ENCODE measurements at regions not wholly inside any gene's neighbourhood (a gene's known extent, or its start where the extent isn't known, plus 50 kb on each side); places are given as distances from the start of the nearest gene placed in this dataset.
"Not testable (repeated sequence)": the region's sequence is repeated elsewhere in the genome, so short reads cannot be mapped to it uniquely, and the experiment has no call there.

DNA sequence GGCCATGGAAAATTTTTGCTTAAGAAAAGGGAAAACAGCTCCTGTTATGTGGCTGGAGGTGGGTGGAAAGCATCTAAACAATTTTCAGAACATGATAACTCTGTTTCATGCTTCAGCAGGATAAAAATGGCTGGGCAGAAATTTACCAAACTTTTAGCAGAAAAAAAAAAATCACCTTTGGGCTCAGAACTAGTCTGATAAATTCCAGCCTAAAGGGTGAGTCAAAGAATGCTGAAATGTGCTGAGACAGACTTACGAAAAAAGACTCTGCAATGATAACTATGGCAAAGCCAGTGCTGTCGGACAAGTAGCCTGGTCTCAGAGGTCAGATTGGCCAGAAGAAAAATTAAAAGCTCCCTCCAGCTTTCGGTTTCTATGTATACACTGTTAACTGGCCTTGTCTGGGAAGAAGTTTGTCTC, 123.6 kb downstream of the LRATD1 start:
- no peak for DNase-seq

- DNase-seq: no peak
These were observed 124.6 kb downstream of the LRATD1 start for GRCh38 chr2:14756981-14757657.

DNA sequence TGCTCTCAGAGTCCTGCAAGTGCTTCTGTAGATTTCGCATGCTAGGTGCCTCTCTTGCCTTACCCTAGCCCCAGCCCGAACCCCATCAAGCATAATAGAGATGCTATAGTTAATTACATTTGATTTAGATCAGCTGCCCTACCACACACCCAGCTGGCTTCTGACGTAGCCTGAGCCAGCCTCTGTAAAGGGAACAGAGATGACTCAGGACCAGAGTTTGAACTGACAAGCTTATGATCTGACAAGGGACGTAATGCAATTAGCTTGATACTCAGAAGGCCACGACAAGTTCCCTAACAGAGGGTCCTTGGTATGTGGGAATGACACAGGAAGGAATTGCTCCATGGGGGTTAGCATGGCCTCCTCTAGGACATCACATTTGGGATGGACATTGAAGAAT, 126.6 kb downstream of the LRATD1 start:
- no peak for DNase-seq

DNA sequence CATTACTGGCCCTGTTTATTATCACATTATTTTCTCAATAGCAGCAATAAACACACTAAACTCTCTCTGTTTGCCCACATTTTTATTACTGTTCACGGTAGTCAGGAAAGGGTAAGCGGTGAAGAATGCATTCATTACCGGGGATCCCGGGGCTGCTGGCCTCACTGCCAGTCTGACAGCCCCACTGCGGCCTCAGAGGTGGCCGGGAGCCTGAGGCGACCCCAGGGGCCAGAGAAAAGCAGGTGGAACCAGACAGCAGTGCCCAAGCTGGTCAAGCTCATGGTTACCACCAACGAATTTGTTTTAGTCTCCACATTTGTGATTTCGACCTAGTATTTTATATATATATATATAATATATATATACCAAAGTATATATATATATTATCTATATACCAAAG, 127.7 kb downstream of the LRATD1 start:
- no peak for DNase-seq

GRCh38 chr2:14761118-14761517, 128.6 kb downstream of the LRATD1 start:
- DNase-seq: no peak

DNA sequence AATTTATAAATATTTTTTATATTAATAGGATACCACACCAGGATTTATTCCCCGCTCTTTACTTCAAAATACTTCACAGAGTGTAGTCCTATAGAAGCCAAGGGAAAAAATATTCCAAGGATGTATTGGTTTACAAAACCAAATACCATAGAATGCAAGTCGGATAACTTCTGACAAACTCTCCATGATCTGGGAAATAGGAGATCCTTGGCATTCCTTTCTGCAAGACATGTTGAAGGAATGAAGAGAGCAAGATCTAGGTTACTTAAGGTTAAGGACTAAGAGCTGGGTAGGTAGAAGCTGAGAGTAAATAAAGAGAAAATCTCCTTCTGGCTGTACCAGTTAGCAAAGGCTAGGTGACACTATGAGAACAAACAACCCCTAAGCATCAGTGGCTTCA, 141.2 kb downstream of the LRATD1 start:
- no peak for DNase-seq

DNA sequence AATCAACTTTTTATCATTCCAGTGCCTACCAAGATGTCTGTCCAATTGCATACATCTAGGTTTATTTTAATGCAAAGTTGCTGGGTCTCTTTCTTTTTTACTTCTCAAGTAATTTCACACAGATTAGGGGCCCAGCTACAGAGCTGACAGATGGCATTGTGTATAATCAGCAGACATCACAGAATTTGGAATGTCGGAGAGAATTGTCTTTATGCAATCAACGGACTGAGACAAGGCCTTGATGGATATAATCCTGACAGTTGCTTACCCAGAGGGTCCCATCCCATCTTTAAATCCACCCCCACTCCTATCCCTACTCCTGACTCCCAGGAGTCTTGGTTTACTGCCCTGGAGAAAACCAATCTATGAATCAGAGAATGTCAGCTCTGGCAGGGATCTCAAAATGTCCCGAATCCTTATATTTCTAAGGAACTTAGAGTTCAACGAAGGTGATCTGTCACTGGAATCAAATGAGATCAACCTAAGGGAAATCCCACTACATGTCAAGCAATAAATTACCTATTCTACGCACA, 142.0 kb downstream of the LRATD1 start:
- DNase-seq: no peak

DNA sequence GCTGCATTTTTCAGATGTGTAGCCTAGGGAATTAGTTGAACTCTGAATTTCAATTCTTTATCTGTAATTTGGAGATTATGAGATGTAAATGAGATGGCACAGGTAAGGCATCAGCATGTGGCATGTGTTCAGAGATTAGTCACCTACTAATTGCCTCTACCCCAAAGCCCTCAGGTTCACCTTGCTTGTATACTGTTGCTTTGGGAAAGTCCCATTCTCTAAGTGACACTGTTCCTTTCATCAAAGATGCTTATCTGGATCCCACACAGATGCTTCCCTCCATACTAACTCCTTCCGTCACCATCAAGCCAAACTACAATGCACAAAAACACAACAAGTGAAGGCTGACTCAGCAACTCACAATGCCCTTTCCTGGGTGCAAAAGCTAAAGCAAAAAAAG, 143.7 kb downstream of the LRATD1 start:
- no peak for DNase-seq

GRCh38 chr2:14778015-14778414, 145.5 kb downstream of the LRATD1 start:
- DNase-seq: no peak

GRCh38 chr2:14779252-14779651, 146.7 kb downstream of the LRATD1 start:
- DNase-seq: no peak

- DNase-seq: peak; percentile 23 to 58
These were observed 148.6 kb downstream of the LRATD1 start for GRCh38 chr2:14781142-14781541.

DNA sequence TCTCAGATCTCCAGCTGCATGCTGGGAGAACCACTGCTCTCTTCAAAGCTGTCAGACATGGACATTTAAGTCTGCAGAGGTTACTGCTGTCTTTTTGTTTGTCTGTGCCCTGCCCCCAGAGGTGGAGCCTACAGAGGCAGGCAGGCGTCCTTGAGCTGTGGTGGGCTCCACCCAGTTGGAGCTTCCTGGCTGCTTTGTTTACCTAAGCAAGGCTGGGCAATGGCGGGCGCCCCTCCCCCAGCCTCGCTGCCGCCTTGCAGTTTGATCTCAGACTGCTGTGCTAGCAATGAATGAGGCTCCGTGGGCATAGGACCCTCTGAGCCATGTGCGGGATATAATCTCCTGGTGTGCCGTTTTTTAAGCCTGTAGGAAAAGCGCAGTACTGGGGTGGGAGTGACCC, 156.3 kb downstream of the LRATD1 start:
- DNase-seq: not testable (repeated sequence)

- no peak for DNase-seq
These were observed 157.6 kb downstream of the LRATD1 start for GRCh38 chr2:14790041-14790640.

DNA sequence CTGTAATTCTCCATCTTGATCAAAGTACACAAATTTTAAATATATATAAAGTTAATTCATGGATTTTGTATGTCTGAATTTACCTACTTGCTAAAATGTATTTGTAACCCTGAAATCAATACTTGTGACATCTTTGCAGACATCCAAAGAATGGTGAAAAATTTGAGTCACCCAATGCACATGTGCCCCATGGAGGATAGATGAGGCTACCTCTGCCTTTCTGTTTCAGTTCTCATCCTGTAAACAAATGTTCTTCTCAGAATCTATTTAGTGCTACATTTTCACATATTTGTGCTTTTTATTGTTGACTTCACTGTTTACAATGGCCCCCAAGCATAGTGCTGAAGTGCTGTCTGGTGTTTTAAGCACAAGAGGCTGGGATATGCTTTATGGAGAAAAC, 171.5 kb downstream of the LRATD1 start:
- no peak for DNase-seq

DNA sequence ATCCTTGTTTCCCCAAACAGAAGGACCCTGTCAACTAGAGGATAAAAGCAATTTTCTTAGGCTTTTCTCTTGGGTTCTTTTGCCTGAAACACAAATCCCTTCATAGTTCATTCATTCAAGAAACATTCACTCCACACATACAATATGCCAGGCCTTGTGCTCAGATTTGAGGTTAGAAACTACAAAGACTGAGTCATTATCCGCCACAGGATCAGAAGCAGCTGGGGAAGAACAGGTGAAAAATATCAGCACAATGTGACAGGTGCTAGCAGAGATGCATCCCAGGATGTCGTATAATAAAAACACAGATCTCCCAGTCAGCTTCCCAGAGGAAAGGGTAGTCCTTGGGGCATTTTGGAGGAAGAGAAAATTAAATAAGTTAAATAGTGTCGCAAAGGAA, 172.4 kb downstream of the LRATD1 start:
- DNase-seq: no peak

- no peak for DNase-seq
These were observed 174.1 kb downstream of the LRATD1 start for GRCh38 chr2:14806613-14807012.

GRCh38 chr2:14815201-14815600, 182.7 kb downstream of the LRATD1 start:
- no peak for DNase-seq

DNA sequence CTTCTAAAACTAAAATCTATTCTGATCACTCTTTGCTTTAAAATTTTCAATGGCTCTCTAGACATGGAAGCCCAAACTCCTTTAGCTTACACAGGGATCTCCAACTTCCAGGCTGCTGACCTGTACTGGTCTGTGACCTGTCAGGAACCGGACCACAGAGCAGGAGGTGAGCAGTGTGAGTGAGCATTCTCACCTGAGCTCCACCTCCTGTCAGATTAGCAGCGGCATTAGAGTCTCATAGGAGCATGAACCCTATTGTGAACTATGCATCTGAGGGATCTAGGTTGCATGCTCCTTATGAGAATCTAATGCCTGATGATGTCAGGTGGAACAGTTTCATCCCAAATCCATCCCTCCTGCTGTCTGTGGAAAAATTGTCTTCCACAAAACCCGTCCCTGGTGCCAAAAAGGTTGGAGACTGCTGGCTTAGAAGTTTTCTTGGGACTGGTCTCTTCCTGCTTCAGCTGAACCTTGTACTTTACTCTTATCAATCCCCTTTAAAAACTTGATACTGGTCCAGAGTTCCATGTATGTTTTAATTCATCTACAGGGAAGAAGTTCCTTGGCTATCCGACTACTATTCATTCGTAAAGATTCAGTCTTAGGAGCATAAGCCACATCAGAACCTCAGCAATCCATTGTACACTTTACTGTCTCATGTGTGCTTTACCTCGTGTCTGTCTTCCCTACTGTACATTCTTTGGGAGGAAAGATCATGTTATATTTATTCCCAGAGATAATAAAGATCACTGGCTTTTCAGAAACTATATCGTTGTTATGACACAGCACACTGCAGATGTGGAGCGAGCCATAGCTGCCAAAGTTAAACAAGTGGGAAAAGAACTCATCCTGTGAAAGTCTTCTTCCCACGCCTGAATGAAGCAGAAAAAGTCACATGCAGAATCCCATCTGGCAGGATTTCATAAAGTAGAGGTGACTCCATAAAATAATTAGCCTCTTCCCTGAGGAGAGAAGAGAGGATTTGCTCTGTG, 183.8 kb downstream of the LRATD1 start:
- DNase-seq: no peak

DNA sequence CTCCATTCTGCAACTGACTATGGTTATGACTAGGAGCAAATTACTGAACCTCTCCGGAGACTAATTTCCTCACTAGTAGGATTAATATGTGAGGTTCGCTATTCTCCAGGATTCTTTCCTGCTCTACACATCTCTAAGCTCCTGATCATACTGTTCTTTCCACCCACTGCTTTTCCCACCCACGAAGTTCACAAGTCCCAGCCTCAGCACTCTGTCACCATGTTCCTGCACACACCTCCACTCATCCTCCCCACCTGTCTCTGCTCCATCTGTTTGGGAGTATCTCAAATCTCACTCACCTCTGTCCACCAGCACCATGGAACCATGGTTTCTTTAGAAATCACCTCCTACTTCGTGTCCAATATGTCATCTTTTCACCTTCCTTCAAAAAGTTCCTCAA, 185.3 kb downstream of the LRATD1 start:
- no peak for DNase-seq

- no peak for DNase-seq
These were observed 194.0 kb downstream of the LRATD1 start for GRCh38 chr2:14826518-14826917.

DNA sequence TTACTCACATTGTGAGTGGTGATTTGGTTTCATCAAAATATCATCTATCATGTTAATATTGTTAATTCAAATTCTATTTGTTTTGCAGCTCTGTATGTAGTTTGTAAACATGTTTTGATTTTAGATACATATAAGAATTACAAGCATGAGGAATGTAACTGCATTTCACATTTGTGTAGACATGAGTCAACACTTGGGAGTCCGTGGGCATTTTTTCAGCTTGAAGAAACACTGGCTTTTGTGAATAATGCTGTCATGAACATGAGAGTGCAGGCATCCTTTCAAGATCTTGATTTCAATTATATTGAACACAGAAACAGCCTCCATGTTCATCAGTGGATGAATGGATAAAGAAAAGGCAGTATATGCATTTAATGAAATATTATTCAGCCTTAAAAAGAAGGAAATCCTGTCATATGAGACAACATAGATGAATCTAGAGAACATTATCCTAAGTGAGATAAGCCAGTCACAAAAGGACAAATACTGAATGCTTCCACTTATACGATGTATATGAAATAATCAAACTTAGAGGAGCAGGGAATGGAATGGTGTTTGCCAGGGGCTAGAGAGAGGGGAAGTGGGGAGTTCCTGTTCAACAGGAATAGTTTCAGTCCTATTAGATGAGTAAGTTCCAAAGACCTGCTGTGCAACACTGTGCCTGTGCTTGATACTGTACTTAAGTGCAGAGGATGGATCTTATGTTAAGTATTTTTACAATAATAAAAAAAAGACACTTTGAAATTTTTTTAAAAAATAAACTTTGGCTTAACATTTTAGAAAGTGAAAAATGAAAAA, 194.9 kb downstream of the LRATD1 start:
- DNase-seq: no peak

GRCh38 chr2:14828223-14828622, 195.7 kb downstream of the LRATD1 start:
- no peak for DNase-seq

GRCh38 chr2:14828968-14829367, 196.5 kb downstream of the LRATD1 start:
- DNase-seq: no peak

Measured in NCI-H2081 (cell line).